NCI-H2029 (cell line): ENCODE measurements at regions not wholly inside any gene's neighbourhood (a gene's known extent, or its start where the extent isn't known, plus 50 kb on each side); places are given as distances from the start of the nearest gene placed in this dataset.
"Not testable (repeated sequence)": the region's sequence is repeated elsewhere in the genome, so short reads cannot be mapped to it uniquely, and the experiment has no call there.

Source experiments
- DNase-seq: peaks from one replicate; lab custom pipeline; 2025; lab: John Stamatoyannopoulos, UW

- not testable (repeated sequence) for DNase-seq
Measured at GRCh38 chr10:46095943-46096342, 49.9 kb upstream of the MSMB start.

GRCh38 chr10:46096446-46096845 lies 50.4 kb upstream of the MSMB start:
- no peak for DNase-seq

- DNase-seq: no peak
Measured at GRCh38 chr10:46096909-46097575, 51.0 kb upstream of the MSMB start.

GRCh38 chr10:46097576-46098317 lies 51.7 kb upstream of the MSMB start:
- no peak for DNase-seq

- DNase-seq: no peak
Measured at GRCh38 chr10:46098386-46098785, 52.3 kb upstream of the MSMB start.

- DNase-seq: not testable (repeated sequence)
Measured at GRCh38 chr10:46098925-46099324, 52.9 kb upstream of the MSMB start.

GRCh38 chr10:46104071-46104585 lies 58.1 kb upstream of the MSMB start:
- DNase-seq: no peak

GRCh38 chr10:46105416-46105815 lies 59.3 kb upstream of the MSMB start:
- DNase-seq: not testable (repeated sequence)

GRCh38 chr10:46105856-46106409 lies 59.9 kb upstream of the MSMB start:
- not testable (repeated sequence) for DNase-seq

- DNase-seq: no peak
Measured at GRCh38 chr10:46106410-46107255, 60.6 kb upstream of the MSMB start.

- not testable (repeated sequence) for DNase-seq
Measured at GRCh38 chr10:46108158-46108499, 62.1 kb upstream of the MSMB start.

GRCh38 chr10:46154271-46154670 lies 108.2 kb upstream of the MSMB start:
- not testable (repeated sequence) for DNase-seq

- not testable (repeated sequence) for DNase-seq
Measured at GRCh38 chr10:46154683-46155082, 108.6 kb upstream of the MSMB start.

- not testable (repeated sequence) for DNase-seq
Measured at GRCh38 chr10:46156866-46157265, 110.8 kb upstream of the MSMB start.

- DNase-seq: no peak
Measured at GRCh38 chr10:46169736-46170135, 117.1 kb upstream of the ANTXRL start.

- no peak for DNase-seq
Measured at GRCh38 chr10:46170789-46171188, 116.0 kb upstream of the ANTXRL start.

GRCh38 chr10:46171661-46172060 lies 115.1 kb upstream of the ANTXRL start:
- DNase-seq: no peak

- no peak for DNase-seq
Measured at GRCh38 chr10:46175296-46175695, 111.5 kb upstream of the ANTXRL start.

GRCh38 chr10:46175831-46176230 lies 111.0 kb upstream of the ANTXRL start:
- DNase-seq: no peak

- not testable (repeated sequence) for DNase-seq
Measured at GRCh38 chr10:46187431-46187830, 99.4 kb upstream of the ANTXRL start.

GRCh38 chr10:46197050-46197449 lies 89.7 kb upstream of the ANTXRL start:
- DNase-seq: no peak

- DNase-seq: no peak
Measured at GRCh38 chr10:46198516-46198915, 88.3 kb upstream of the ANTXRL start.
